NCI-H146 (cell line): ENCODE measurements at regions not wholly inside any gene's neighbourhood (a gene's known extent, or its start where the extent isn't known, plus 50 kb on each side); places are given as distances from the start of the nearest gene placed in this dataset.
A peak's percentile ranks its signal among the peaks of the same experiment; 100 is the strongest.

Experiments
- DNase-seq: peaks from one replicate; lab custom pipeline; 2025; lab: John Stamatoyannopoulos, UW

- no peak for DNase-seq
These were observed 65.5 kb downstream of the ANKRD60 start for GRCh38 chr20:58162986-58163385.

- no peak for DNase-seq
These were observed 67.3 kb downstream of the ANKRD60 start for GRCh38 chr20:58161192-58161591.

DNA sequence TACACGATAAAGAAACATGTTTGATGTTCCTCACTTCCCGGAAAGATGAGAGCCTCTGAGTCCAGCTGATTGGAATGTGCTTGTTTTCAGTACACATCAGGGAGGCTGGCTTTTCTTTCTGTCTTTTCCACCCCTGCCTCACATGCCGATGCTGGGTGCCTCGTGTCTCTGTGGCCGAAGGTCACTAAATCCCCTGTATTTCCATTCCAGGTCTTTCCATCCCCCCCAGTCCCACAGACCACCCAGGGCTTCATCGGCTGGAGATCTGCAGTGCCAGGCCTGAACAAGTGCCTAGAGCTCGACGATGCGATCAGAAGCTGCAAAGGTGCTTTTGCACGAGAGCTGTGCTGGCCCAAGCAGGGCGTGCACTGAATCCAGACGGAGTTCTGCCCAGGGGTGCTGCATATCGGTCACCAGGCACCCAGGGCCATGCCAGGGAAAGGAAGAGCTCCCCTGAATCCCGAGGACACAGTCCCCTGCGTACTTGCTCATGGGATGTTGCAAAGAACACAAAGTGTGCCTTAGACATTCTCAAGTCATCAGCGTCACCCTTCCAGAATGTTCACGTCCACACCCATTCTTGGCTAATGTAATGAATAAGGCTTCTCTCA, 67.9 kb downstream of the ANKRD60 start:
- DNase-seq: no peak

GRCh38 chr20:58155148-58155925, 73.1 kb downstream of the ANKRD60 start:
- DNase-seq: no peak

- DNase-seq: no peak
These were observed 74.3 kb downstream of the ANKRD60 start for GRCh38 chr20:58154113-58154512.

DNA sequence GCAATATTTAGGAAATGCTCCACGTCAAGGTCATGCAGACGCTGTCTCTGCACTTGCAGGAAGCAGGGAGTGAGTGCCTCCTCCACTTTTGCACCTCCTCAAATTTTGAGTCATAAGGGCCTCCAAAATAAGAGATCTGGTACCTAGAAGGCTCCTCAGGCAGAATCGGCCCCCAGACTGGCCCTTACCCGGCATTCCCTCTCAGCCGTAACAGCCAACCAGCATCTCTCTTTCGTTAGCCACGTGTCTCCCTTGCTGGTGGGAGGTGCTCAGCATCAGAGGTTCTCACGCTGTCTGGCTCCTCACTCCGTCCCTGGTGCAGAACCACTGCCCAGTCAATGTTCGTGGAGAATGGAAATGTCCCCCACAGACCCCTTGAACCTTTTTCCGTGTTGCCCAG, 75.3 kb downstream of the ANKRD60 start:
- DNase-seq: no peak

GRCh38 chr20:58150772-58151171, 77.7 kb downstream of the ANKRD60 start:
- peak; percentile 94 for DNase-seq

- no peak for DNase-seq
These were observed 78.9 kb downstream of the ANKRD60 start for GRCh38 chr20:58149437-58150091.

DNA sequence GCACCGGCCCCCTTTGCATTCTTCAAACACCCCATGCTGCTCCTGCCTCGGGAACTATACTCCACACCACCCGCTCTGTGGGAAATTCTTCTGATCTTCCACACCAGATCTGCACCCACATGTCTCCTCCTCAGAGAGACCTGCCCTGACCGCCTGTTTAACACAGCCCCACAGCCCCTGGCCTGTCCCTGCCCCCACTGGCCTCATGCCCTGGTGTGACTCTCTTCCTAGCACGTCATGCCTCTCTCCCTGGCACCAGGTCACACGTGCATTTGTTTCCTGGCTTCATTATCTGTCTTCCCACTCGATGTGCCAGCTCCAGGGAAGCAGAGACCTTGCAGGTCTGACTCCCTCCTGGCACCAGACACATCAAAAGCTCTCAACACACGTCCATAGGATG, 79.6 kb downstream of the ANKRD60 start:
- DNase-seq: no peak

DNA sequence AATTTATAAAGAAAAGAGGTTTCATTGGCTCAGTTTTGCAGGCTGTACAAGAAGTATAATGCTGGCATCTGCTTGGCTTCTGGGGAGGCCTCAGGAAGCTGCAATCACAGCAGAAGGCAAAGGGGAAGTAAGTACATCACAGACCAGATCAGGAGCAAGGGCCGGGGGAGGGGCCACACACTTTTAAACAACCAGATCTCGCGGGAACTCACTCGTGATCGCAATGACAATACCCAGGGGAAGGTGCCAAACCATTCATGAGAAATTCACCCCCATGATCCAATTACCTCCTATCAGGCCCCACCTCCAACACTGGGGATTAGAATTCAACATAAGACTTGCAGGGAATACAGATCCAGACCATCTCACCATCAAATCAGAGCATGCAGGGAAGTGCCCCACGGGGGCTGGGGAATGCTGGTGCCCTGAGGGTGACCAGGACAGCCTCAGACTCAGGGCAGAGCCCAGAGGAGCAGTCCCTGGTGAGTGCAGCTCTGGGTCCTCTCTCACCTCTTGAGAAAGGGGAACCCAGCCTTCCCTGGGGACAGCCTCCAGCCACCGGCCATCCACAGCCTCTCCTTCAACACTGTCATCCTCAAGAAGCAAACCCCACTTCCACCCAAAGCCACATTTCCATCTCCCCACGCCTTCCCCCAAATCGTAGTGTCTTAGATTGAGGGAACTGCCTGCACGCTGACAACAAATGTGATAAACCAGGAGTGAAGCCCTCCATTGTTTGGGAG, 80.7 kb downstream of the ANKRD60 start:
- DNase-seq: no peak

DNA sequence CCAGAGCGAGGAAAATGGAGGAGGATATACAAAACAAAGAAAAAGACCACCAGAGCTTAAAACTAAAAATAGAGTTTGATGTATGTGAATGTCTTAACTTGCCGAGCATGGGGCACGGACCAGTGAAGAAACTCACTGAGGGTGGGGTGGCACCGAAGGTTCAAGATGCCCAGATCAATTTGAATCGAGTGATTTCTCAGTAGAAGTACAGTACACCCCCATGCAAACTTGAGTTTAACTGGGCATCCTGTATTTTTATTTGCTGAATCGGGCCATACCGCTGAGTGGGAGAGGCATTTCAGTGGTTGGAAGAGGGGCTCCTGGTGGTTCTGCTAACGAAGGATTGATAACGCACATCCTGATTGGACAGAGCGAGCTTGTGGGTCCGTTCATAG, 81.7 kb downstream of the ANKRD60 start:
- no peak for DNase-seq

GRCh38 chr20:58146081-58146745, 82.2 kb downstream of the ANKRD60 start:
- DNase-seq: no peak

- DNase-seq: no peak
These were observed 82.9 kb downstream of the ANKRD60 start for GRCh38 chr20:58145506-58146080.

DNA sequence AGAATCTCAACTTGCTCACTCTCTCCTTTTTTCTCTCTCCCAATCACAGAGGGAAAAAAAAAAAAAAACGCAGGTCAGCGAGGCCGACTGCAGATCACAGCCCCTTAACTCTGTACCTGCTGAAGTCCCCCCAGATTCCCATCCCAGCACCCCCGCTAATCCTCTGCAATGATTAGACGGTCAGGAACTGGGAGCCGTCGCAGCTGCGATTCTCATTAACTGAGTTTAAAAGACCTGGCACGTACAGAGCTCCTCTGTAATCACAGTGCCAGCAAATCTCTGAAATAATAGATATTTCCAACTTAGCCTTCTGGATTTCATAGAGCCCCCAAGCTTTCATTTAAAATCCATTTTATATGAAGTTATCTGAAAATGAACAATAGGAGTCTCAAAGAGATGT, 84.4 kb downstream of the ANKRD60 start:
- no peak for DNase-seq

GRCh38 chr20:58143531-58143930, 84.9 kb downstream of the ANKRD60 start:
- DNase-seq: no peak

GRCh38 chr20:58142843-58143185, 85.6 kb downstream of the ANKRD60 start:
- no peak for DNase-seq

DNA sequence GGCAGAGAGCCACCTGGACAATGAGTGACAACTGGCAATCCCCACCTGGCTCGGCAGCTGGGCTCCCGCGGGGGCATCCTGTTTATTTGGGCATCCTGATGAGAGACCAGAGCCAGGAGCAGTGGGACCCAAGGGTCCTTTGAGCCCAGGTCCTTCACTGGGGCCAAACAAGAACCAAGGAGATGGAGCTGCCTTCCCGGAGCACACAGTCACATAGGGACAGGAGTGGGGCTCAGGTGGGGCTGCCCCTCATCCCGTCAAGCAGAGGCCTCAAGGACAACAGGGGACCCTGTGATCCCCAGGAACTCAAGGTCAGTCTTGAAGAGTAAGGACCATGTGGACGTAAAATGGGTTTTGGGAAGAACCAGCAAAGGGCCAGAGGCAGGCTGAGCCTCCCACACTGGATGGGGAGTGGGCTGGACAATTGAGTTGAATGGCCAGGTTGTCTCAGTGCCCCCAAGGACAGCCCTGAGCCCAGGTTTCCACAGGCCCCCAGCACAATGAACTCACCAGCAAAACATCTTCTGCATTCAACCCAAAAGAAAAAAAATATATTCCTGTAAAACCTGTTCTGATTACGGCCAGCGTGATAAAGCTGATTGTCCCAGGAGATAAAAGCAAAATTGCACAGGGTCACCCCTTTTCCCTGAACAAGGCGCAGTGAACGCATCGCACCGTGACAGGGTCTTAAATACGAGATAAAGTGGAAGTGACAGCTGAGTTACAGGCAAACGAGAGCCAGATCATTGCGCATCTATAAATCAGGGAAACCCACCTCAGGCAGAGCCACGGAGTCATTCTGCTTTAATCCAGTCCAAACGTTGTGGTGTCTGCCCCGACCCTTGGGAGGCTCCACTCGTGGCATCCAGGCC, 86.2 kb downstream of the ANKRD60 start:
- DNase-seq: no peak

- no peak for DNase-seq
These were observed 87.0 kb downstream of the ANKRD60 start for GRCh38 chr20:58141496-58141895.

GRCh38 chr20:58140787-58141425, 87.5 kb downstream of the ANKRD60 start:
- DNase-seq: peak; percentile 28
